ENCODE measurements at regions not wholly inside any gene's neighbourhood (a gene's known extent, or its start where the extent isn't known, plus 50 kb on each side); places are given as distances from the start of the nearest gene placed in this dataset.

DNA sequence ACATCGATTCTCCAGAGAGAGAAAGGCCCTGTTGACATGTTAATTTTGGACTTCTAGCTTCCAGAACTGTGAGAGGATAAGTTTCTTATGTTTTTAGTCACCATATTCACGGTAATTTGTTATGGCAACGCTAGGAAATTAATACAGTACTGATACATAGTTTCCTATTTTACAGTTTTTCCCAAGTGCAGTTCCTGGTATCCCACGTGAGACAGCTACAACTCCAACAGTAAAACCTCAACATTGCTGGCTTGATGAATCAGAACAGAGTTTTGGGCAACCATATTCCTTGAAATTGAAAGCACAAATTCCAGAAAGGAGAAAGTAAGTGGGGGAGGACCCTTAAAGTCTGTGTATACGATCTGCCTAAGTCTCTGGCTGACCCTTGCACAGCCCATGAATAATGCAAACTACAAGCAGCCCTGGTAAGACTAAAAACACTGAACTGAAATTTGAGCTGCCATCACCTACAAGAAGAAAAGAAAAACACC is 505.1 kb upstream of the NRSN1 start:
- TF ChIP-seq, protein P1, sequence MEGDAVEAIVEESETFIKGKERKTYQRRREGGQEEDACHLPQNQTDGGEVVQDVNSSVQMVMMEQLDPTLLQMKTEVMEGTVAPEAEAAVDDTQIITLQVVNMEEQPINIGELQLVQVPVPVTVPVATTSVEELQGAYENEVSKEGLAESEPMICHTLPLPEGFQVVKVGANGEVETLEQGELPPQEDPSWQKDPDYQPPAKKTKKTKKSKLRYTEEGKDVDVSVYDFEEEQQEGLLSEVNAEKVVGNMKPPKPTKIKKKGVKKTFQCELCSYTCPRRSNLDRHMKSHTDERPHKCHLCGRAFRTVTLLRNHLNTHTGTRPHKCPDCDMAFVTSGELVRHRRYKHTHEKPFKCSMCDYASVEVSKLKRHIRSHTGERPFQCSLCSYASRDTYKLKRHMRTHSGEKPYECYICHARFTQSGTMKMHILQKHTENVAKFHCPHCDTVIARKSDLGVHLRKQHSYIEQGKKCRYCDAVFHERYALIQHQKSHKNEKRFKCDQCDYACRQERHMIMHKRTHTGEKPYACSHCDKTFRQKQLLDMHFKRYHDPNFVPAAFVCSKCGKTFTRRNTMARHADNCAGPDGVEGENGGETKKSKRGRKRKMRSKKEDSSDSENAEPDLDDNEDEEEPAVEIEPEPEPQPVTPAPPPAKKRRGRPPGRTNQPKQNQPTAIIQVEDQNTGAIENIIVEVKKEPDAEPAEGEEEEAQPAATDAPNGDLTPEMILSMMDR (IDR thresholded peaks at IDR 0.05), result no peak
- no peak for TF ChIP-seq POLR2A (IDR thresholded peaks at IDR 0.05)

Data from right lobe of liver (tissue), 4 donors.